Activated CD8-positive, alpha-beta memory T cell treated with anti-CD3 and anti-CD28 coated beads, Interleukin-2, amount 50 U/mL, for 24 hours (primary cell): ENCODE measurements at regions not wholly inside any gene's neighbourhood (a gene's known extent, or its start where the extent isn't known, plus 50 kb on each side); places are given as distances from the start of the nearest gene placed in this dataset.
"Not testable (repeated sequence)": the region's sequence is repeated elsewhere in the genome, so short reads cannot be mapped to it uniquely, and the experiment has no call there.

ENCODE experiments used
- DNase-seq: peaks from one replicate; pipeline ENCODE4 v3.0.0-alpha.2; 2020; ENCODE audit errors: extremely low read depth

DNA sequence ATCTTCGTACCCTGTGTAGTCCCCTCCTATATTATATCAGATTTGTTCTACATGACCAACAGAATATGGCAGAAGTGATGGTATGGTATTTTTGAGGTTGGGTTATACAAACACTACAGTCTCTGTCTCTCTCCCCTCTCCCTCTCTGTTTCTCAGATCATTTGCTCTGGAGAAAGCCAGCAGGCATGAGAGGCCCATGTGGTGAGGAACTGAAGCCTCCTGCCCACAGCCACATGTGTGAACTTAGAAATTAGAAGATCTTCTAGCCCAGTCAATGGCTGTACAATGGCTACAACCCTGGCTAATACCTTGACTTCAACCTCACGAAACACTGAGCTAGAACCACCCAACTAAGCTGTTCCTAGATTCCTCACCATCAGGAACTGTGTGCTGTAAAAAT is 250.6 kb downstream of the SMAD2 start:
- no peak for DNase-seq

- no peak for DNase-seq
These were observed 252.5 kb downstream of the SMAD2 start for GRCh38 chr18:47677952-47678351.

- DNase-seq, result no peak
These were observed 260.6 kb downstream of the SMAD2 start for GRCh38 chr18:47669815-47670214.

- no peak for DNase-seq
These were observed 272.0 kb downstream of the SMAD2 start for GRCh38 chr18:47658498-47658897.

DNA sequence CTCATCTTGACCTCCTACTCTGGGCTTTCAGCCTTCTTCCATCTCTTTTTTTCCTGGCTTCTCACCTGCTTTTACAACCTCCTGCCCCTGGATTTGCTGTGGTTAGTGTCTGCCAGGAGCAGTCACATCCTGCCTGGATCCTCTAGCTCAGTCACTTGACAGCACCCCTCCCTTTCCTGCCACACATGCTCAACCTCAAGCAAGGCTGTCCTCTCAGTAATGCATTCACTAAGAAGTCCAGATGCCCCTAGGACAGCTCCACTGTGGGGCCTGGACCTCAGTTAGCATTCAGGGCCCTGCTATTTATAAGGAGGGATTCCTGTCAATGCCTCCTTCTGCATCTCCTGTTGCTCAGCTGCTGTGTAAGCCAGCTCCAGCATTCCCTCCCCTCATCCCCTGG is 275.5 kb downstream of the SMAD2 start:
- no peak for DNase-seq

GRCh38 chr18:47644896-47645295 is 285.6 kb downstream of the SMAD2 start:
- no peak for DNase-seq

DNA sequence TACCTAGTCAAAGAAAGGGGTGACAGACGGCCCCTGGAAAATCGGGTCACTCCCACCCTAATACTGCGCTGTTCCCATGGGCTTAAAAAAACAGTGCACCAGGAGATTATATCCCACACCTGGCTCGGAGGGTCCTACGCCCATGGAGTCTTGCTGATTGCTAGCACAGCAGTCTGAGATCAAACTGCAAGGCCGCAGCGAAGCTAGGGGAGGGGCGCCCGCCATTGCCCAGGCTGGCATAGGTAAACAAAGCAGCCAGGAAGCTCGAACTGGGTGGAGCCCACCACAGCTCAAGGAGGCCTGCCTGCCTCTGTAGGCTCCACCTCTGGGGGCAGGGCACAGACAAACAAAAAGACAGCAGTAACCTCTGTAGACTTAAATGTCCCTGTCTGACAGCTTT is 292.9 kb downstream of the SMAD2 start:
- not testable (repeated sequence) for DNase-seq

GRCh38 chr18:47635416-47635815 is 295.0 kb downstream of the SMAD2 start:
- DNase-seq, result no peak

GRCh38 chr18:47632970-47633635 is 297.4 kb downstream of the SMAD2 start:
- DNase-seq, result no peak

DNA sequence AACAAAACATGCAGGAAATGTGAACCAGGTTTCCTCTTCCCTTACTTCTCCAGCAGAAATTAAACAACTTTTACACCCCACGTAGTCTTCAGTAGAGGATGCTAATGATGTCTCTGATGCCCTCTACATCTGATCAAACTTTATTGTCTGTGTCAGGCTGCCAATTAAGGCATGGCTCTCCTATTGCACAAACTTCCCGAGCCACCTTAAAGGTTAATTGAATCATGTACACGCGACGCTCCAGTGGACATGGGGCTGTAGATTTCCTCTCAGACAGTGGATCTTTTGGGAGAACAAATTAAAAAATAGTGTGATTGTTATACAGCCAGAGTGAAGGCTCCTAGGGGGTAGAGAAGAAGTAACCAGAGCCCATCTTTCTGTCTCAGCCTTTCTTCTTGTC is 301.6 kb downstream of the SMAD2 start:
- DNase-seq, result no peak

GRCh38 chr18:47628240-47628781 is 302.1 kb downstream of the SMAD2 start:
- no peak for DNase-seq

GRCh38 chr18:47627030-47627429 is 303.4 kb downstream of the SMAD2 start:
- no peak for DNase-seq

- no peak for DNase-seq
These were observed 310.5 kb downstream of the SMAD2 start for GRCh38 chr18:47619771-47620448.

GRCh38 chr18:47618758-47619157 is 311.7 kb downstream of the SMAD2 start:
- DNase-seq, result no peak

DNA sequence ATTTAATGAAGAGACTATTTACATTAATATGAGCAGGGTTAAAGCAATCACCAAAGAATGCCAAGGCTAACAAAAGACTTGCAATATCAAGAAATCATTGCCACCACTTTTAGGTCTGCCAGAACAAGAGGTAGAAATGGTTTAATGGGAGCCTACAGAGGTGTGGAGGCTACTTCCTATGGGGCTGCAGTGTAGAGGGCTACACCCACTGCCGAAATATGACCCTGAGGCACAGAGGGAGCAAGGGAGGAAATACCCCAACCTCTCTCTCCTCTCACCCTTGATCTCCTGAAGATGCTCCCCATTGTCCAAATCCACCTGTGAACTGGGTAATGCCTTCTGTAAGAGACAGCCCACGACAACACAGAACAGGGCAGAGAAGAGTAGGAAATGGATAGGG is 315.4 kb downstream of the SMAD2 start:
- no peak for DNase-seq

DNA sequence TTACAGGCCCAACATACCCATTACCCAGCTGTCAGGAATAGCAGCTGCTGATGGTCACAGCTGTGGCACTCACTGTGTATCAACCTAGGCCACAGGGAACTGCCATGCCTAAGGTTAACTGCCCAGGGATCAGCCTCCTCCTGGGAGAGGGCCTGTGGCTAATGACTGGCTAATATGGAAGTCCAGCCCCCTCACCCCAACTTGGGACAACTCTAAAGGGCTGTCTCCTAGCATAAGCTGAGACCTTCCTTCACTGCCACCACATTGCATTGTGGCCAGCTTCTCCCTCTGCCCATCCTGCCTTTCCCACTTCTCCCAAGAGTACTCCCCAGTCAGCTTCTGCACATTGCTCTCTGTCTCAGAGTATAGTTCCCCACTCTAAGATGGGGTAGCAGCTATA is 316.5 kb downstream of the SMAD2 start:
- no peak for DNase-seq

DNA sequence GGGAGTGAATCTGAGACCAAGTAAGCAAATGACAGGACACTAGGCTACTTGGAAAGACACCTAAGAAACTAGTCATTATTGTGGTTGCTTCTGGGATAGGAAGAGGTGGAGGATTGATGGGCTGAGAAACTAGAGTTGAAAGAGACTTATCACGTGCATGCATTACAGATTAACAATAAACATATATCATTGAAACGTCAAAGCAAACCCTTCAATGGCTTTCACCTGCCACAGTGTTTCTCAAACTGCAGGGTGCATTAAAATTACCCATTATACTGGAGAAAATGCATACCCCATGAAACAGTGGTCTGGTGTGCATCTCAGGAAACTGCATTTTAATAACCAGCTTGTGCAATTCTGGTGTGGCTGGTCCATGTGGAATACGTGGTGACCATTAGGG is 318.8 kb downstream of the SMAD2 start:
- DNase-seq, result no peak

DNA sequence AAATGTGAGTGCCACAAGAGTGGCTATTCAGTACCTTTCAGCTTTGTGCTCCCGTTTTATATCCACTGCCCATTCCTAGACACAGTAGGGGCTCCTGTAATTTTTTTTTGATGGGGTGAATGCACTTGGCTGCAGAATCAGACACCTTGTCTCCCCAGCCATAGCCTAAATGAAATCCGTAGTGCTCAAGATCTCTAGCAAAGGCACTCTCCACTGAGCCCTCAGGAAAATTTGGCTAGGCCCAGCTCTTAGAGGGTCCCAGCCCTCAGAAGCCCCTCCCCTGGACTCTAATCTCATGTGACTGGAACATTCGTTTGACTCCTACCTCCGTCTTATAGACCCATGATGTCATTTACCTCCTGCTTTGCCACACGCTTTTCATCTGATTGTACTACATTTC is 323.9 kb downstream of the SMAD2 start:
- no peak for DNase-seq

DNA sequence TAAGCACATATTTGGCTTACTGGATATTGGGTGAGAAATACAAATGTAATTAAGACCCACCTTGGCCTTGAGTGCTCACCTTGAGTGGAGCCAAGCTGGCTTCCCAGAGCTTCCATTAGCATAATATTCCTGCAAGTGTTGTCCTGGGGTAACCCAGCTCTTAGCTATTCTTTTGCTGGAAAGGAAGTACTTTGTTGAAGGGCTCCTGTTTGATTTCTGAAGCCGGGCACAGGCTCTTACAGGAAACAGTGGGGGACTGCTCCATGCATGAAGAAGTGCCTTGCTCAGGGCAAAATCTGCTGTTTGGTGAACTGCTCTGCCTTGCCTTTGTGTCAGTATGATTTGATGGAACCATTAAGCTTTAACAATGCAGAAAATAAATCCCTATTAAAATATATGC is 325.4 kb downstream of the SMAD2 start:
- no peak for DNase-seq

- no peak for DNase-seq
These were observed 326.4 kb downstream of the SMAD2 start for GRCh38 chr18:47604021-47604420.

DNA sequence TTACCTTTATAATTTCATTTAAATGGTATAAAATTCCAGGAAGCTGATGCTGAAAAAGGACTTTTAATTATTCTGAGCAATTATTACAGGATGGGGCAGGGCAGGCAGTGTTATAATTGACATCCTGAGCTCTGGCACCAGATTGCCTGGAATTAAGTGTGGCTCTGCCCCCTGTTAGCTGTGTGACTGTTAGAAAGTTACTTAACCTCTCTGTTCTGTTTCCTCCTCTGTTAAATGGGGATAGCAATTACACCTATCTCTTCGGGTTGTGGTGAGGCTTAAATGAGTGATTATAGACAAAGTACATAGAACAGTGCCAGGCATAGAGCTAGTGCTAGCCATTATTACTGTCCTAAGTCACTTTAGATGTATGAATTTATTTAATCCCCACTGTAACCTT is 327.3 kb downstream of the SMAD2 start:
- DNase-seq, result no peak

GRCh38 chr18:47602273-47602897 is 328.1 kb downstream of the SMAD2 start:
- DNase-seq, result no peak
